ENCODE measurements at regions not wholly inside any gene's neighbourhood (a gene's known extent, or its start where the extent isn't known, plus 50 kb on each side); places are given as distances from the start of the nearest gene placed in this dataset.

GRCh38 chr13:110773480-110773879 lies 60.0 kb downstream of the ING1 start:
- TF ChIP-seq CTCF (IDR thresholded peaks at IDR 0.05) (no peak), POLR2AphosphoS5 (IDR thresholded peaks at IDR 0.05) (no peak), POLR2A (IDR thresholded peaks at IDR 0.05; ENCODE audit: low read depth) (no peak)

All from esophagus muscularis mucosa (tissue), 3 donors.